ENCODE measurements at regions not wholly inside any gene's neighbourhood (a gene's known extent, or its start where the extent isn't known, plus 50 kb on each side); places are given as distances from the start of the nearest gene placed in this dataset.

DNA sequence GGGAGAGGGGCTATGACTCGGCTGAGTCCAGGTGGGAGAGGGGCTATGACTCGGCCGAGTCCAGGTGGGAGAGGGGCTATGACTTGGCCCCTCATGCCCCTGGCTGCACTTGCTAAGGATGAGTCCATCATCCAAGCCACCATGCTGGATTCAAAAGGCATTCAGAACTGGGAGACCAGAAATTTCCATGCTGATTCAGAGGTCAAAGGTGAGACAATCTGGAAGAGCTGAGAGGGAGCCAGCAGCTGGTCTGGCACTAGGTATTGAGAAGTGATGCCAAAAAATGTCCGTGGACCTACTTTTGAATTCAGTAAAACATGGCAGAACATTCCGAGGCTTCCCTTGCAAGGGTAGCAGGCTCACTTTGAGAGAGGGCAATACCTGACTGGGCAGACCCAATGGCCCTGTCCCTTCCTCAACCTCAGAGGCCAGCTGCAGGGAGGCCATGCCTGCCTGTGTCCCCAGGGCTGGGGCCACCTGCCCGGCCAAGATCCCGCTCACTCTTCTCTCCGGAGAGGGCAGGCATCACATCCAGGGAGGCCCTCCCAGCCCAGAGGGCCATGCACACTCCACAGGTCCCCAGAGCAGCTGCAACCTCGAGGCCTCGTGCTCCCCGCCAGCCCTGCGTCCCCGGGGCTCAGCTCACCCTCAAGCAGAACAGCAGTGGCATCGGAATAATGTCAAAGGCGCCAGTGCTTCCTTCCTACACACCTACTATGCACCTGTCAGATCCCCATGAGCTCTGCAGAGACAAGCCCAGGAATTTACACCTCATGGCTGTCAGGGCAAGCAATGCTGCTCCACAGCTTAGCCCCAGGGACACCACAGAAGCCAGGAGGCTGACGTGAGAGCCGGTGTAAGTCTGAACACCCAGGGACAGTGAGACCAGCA is 80.2 kb upstream of the GPC1 start:
- Mint-ChIP-seq H3K4me3 (no peak overlapping the region), H3K4me1 (ENCODE audit: low read depth) (no peaks in the 10 kb centered on the region), H3K27me3 (peaks cover 11% of the 10 kb centered on the region), H3K36me3 (ENCODE audit: low read depth) (no peaks in the 10 kb centered on the region), H3K9me3 (peaks cover 2% of the 10 kb centered on the region), H3K27ac (no peak overlapping the region)
- ChIA-PET POLR2A (no interaction called here), CTCF (no interaction called here)
- no peak for ATAC-seq
- TF ChIP-seq, protein P1, sequence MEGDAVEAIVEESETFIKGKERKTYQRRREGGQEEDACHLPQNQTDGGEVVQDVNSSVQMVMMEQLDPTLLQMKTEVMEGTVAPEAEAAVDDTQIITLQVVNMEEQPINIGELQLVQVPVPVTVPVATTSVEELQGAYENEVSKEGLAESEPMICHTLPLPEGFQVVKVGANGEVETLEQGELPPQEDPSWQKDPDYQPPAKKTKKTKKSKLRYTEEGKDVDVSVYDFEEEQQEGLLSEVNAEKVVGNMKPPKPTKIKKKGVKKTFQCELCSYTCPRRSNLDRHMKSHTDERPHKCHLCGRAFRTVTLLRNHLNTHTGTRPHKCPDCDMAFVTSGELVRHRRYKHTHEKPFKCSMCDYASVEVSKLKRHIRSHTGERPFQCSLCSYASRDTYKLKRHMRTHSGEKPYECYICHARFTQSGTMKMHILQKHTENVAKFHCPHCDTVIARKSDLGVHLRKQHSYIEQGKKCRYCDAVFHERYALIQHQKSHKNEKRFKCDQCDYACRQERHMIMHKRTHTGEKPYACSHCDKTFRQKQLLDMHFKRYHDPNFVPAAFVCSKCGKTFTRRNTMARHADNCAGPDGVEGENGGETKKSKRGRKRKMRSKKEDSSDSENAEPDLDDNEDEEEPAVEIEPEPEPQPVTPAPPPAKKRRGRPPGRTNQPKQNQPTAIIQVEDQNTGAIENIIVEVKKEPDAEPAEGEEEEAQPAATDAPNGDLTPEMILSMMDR (IDR thresholded peaks at IDR 0.05): no peak
- intact Hi-C loops (cut with micrococcal nuclease): no loop called here
- no peak for DNase-seq

DNA sequence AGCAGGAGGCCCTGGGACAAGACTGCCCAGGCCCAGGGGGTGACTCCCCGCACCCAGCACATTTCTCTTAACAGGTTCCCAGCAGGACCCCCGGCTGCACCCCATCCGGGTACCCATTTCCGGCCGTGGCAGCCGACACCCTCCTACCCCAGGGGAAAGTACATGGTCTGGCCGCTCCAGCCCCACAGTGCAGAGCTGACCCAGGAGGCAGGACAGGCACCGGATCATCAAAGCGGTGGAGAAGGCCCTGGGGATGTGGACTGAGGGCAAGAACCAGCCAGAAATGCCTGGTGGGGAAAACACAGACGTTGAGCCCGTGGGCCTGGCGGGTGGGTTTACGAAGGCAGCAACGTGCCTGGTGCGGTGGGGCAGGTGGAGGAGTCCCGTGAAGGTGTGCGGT is 79.5 kb upstream of the GPC1 start:
- no peak overlapping the region for H3K4me3 Mint-ChIP-seq
- ChIA-PET POLR2A (no interaction called here), CTCF (no interaction called here)
- H3K27ac Mint-ChIP-seq: no peak overlapping the region
- H3K27me3 Mint-ChIP-seq: peaks cover 9% of the 10 kb centered on the region
- TF ChIP-seq, protein P1 (IDR thresholded peaks at IDR 0.05): no peak
- H3K9me3 Mint-ChIP-seq: peaks cover 7% of the 10 kb centered on the region
- no peak for ATAC-seq
- H3K4me1 Mint-ChIP-seq (ENCODE audit: low read depth): no peaks in the 10 kb centered on the region
- DNase-seq: no peak
- intact Hi-C loops (cut with micrococcal nuclease): no loop called here
- no peaks in the 10 kb centered on the region for H3K36me3 Mint-ChIP-seq (ENCODE audit: low read depth)

DNA sequence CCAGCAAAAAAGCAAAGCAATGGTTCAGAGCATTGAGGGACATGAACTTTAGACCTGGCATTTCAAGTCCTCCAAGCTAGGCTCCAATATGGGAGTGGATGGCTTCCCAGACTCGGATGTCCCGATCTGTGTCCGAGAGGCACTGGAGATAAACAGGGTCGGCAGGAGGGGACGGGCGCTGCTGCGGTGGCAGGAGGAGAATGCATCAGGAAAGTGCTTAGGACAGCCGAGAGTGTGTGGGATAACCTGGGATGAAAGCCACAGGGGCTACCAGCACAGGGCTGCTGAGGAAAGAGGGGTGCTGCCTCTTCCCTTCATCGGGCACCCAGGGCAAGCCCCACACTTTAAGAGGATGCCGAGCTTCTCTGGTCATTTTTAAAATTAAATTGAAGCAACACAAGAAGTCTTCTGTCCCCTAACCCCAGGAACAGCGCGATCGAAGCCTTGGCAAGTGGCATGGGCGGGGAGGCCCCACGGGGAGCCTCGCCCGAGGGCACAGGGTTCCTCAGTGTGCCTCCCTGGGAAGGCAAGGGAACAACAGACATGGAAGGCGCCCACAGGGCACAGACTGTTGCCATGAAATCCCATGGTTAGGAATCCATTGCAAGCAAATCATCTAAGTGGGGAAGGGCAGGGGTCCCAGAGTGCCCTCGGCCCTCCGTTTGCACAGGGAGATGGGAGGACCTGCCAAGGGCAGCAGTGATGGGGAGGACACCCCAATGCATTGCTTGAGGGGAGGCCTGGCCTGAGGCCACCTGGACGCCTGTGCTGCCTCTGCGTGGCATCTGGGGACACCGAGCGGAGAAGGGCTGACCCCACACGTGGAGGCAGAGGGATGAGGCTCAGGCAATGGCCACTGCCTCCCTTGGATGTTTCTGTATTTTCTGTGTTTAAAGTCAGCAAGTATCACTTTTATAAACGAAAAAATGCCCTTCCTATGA is 78.5 kb upstream of the GPC1 start:
- DNase-seq (no peak), ATAC-seq (no peak)
- Mint-ChIP-seq H3K4me3 (no peak overlapping the region), H3K4me1 (ENCODE audit: low read depth) (no peaks in the 10 kb centered on the region), H3K27me3 (peaks cover 9% of the 10 kb centered on the region), H3K36me3 (ENCODE audit: low read depth) (no peaks in the 10 kb centered on the region), H3K27ac (no peak overlapping the region), H3K9me3 (peaks cover 10% of the 10 kb centered on the region)
- TF ChIP-seq, protein P1 (IDR thresholded peaks at IDR 0.05): no peak
- POLR2A ChIA-PET: no interaction called here
- CTCF ChIA-PET: no interaction called here
- intact Hi-C loops (cut with micrococcal nuclease): no loop called here

DNA sequence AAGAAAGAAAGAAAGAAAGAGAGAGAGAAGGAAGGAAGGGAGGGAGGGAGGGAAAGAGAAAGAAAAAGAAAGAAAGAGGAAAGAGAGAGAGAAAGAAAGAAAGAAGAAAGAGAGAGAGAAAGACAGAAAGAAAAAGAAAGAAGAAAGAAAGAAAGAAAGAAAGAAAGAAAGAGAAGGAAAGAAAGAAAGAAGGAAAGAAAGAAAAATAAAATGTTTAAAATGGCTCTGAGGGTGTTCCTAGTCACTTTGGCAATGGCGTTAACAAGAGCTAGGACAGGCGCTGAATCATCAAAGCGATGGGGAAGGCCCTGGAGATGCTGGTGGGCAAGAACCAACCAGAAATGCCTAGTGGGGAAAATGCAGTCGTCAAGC is 77.8 kb upstream of the GPC1 start:
- Mint-ChIP-seq H3K9me3 (peaks cover 10% of the 10 kb centered on the region), H3K27me3 (peaks cover 9% of the 10 kb centered on the region), H3K4me1 (ENCODE audit: low read depth) (no peaks in the 10 kb centered on the region), H3K4me3 (no peak overlapping the region), H3K27ac (no peak overlapping the region), H3K36me3 (ENCODE audit: low read depth) (no peaks in the 10 kb centered on the region)
- TF ChIP-seq, protein P1 (IDR thresholded peaks at IDR 0.05): no peak
- DNase-seq: no peak
- intact Hi-C loops (cut with micrococcal nuclease): no loop called here
- ChIA-PET POLR2A (no interaction called here), CTCF (no interaction called here)
- ATAC-seq: no peak

DNA sequence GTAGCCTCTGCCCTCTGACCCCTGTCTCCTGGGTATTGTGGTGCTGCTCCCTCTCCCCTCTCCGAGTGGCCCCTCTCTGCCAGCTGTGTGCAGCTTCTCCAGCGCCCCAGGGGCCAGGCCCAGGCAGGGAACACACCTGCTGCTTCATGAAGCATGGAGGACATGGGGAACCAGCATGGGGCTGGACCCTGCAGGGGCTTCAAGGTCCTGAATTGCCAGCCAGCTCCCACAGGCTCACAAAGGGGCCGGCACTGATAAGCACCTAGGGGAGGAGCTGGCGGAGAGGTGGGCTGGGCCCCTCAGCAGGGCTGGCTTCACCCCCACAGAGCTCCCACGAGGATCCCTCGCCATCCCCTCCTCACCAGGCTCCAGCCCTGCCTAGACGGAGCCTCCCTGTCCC is 77.4 kb upstream of the GPC1 start:
- intact Hi-C loops (cut with micrococcal nuclease): no loop called here
- no peak for ATAC-seq
- Mint-ChIP-seq H3K27ac (no peak overlapping the region), H3K36me3 (ENCODE audit: low read depth) (no peaks in the 10 kb centered on the region), H3K9me3 (peaks cover 10% of the 10 kb centered on the region), H3K4me1 (ENCODE audit: low read depth) (no peaks in the 10 kb centered on the region), H3K27me3 (peaks cover 9% of the 10 kb centered on the region), H3K4me3 (no peak overlapping the region)
- ChIA-PET POLR2A (no interaction called here), CTCF (no interaction called here)
- TF ChIP-seq, protein P1 (IDR thresholded peaks at IDR 0.05): no peak
- no peak for DNase-seq

Measured in activated CD8-positive, alpha-beta T cell treated with anti-CD3 and anti-CD28 coated beads for 36 hours (primary cell).